Nephron progenitor cell (in vitro differentiated cells): ENCODE measurements at regions not wholly inside any gene's neighbourhood (a gene's known extent, or its start where the extent isn't known, plus 50 kb on each side); places are given as distances from the start of the nearest gene placed in this dataset.
A peak's percentile ranks its signal among the peaks of the same experiment; 100 is the strongest.

ENCODE experiments used
- DNase-seq: peaks from one replicate; pipeline ENCODE4 v3.0.0; 2021
- H3K27ac Mint-ChIP-seq: 2 replicates; pipeline ENCODE4 v1.8.0; 2021; ENCODE audit warnings: mild to moderate bottlenecking, moderate library complexity, mixed read lengths
- H3K27me3 Mint-ChIP-seq: 2 replicates; pipeline ENCODE4 v1.8.0; 2021; ENCODE audit warnings: mild to moderate bottlenecking, low read depth, mixed read lengths; ENCODE audit not compliant: poor library complexity
- H3K36me3 Mint-ChIP-seq: 2 replicates; pipeline ENCODE4 v1.8.0; 2021; ENCODE audit warnings: low read depth, mixed read lengths
- H3K4me1 Mint-ChIP-seq: 2 replicates; pipeline ENCODE4 v1.8.0; 2021; ENCODE audit warnings: mixed read lengths
- H3K4me3 Mint-ChIP-seq: 2 replicates; pipeline ENCODE4 v1.8.0; 2021; ENCODE audit warnings: mild to moderate bottlenecking, moderate library complexity, mixed read lengths
- H3K9me3 Mint-ChIP-seq: 2 replicates; pipeline ENCODE4 v1.8.0; 2021; ENCODE audit warnings: mild to moderate bottlenecking, moderate library complexity, mixed read lengths
- CTCF ChIP-seq: fragments of 200-600 bp; sonication (generic); IDR thresholded peaks from 2 replicates; pipeline ENCODE4 v1.5.0; 2021; ENCODE audit warnings: antibody characterized with exemption

- Mint-ChIP-seq H3K4me1 (peaks cover 17% of the 10 kb centered on the region), H3K27me3 (peaks cover 2% of the 10 kb centered on the region), H3K36me3 (peaks cover 39% of the 10 kb centered on the region), H3K4me3 (no peak overlapping the region), H3K27ac (no peak overlapping the region), H3K9me3 (no peaks in the 10 kb centered on the region)
- DNase-seq, result no peak
- TF ChIP-seq CTCF, result no peak
These were observed 103.2 kb upstream of the TIAM2 start for GRCh38 chr6:154891901-154892300.

GRCh38 chr6:154893917-154894316 is 101.2 kb upstream of the TIAM2 start:
- no peaks in the 10 kb centered on the region for H3K9me3 Mint-ChIP-seq
- no peak for DNase-seq
- peaks cover 12% of the 10 kb centered on the region for H3K4me1 Mint-ChIP-seq
- H3K27ac Mint-ChIP-seq, result no peak overlapping the region
- no peak for TF ChIP-seq CTCF
- H3K36me3 Mint-ChIP-seq, result peaks cover 33% of the 10 kb centered on the region
- H3K27me3 Mint-ChIP-seq, result peaks cover 5% of the 10 kb centered on the region
- no peak overlapping the region for H3K4me3 Mint-ChIP-seq

- Mint-ChIP-seq H3K36me3 (peaks cover 25% of the 10 kb centered on the region), H3K4me3 (no peak overlapping the region), H3K4me1 (peaks cover 5% of the 10 kb centered on the region), H3K27me3 (peaks cover 3% of the 10 kb centered on the region), H3K9me3 (no peaks in the 10 kb centered on the region), H3K27ac (no peak overlapping the region)
- no peak for DNase-seq
- no peak for TF ChIP-seq CTCF
These were observed 100.2 kb upstream of the TIAM2 start for GRCh38 chr6:154894902-154895301.

- H3K4me3 Mint-ChIP-seq, result no peak overlapping the region
- no peaks in the 10 kb centered on the region for H3K9me3 Mint-ChIP-seq
- peaks cover 11% of the 10 kb centered on the region for H3K4me1 Mint-ChIP-seq
- H3K36me3 Mint-ChIP-seq, result peaks cover 24% of the 10 kb centered on the region
- TF ChIP-seq CTCF, result no peak
- H3K27me3 Mint-ChIP-seq, result peaks cover 3% of the 10 kb centered on the region
- H3K27ac Mint-ChIP-seq, result peak overlapping the region; percentile 25
- DNase-seq, result no peak
These were observed 99.3 kb upstream of the TIAM2 start for GRCh38 chr6:154895841-154896240.

- peaks cover 17% of the 10 kb centered on the region for H3K4me1 Mint-ChIP-seq
- DNase-seq, result no peak
- peaks cover 29% of the 10 kb centered on the region for H3K36me3 Mint-ChIP-seq
- TF ChIP-seq CTCF, result no peak
- no peak overlapping the region for H3K4me3 Mint-ChIP-seq
- H3K27me3 Mint-ChIP-seq, result peaks cover 3% of the 10 kb centered on the region
- H3K9me3 Mint-ChIP-seq, result no peaks in the 10 kb centered on the region
- H3K27ac Mint-ChIP-seq, result no peak overlapping the region
These were observed 96.3 kb upstream of the TIAM2 start for GRCh38 chr6:154898821-154899220.

- Mint-ChIP-seq H3K4me3 (no peak overlapping the region), H3K27me3 (peaks cover 3% of the 10 kb centered on the region), H3K36me3 (peaks cover 27% of the 10 kb centered on the region), H3K27ac (no peak overlapping the region), H3K9me3 (no peaks in the 10 kb centered on the region), H3K4me1 (peaks cover 17% of the 10 kb centered on the region)
- TF ChIP-seq CTCF, result no peak
- no peak for DNase-seq
These were observed 95.2 kb upstream of the TIAM2 start for GRCh38 chr6:154899824-154900463.
